Osteoblast (primary cell): ENCODE measurements at regions not wholly inside any gene's neighbourhood (a gene's known extent, or its start where the extent isn't known, plus 50 kb on each side); places are given as distances from the start of the nearest gene placed in this dataset.
"Not testable (repeated sequence)": the region's sequence is repeated elsewhere in the genome, so short reads cannot be mapped to it uniquely, and the experiment has no call there.

Source experiments
- DNase-seq: peaks from one replicate; pipeline ENCODE4 v3.0.0; 2011; ENCODE audit warnings: low spot score, mixed read lengths; ENCODE audit not compliant: insufficient read length; ENCODE audit errors: missing footprints
- H2AFZ ChIP-seq: 2 replicates; pipeline ENCODE4 v1.6.0; 2011; ENCODE audit warnings: mild to moderate bottlenecking, low read length
- H3K27ac ChIP-seq: 2 replicates; pipeline ENCODE4 v1.5.1; 2011; ENCODE audit warnings: mild to moderate bottlenecking, low read depth, low read length, moderate library complexity
- H3K27me3 ChIP-seq: 2 replicates; pipeline ENCODE4 v1.6.0; 2012; ENCODE audit warnings: mild to moderate bottlenecking, control low read depth, inconsistent platforms, low read length, moderate library complexity; ENCODE audit not compliant: insufficient read depth
- H3K36me3 ChIP-seq: 2 replicates; pipeline ENCODE4 v1.5.1; 2011; ENCODE audit warnings: mild to moderate bottlenecking, low read length, control low read depth, moderate library complexity; ENCODE audit not compliant: insufficient read depth
- H3K4me1 ChIP-seq: 2 replicates; pipeline ENCODE4 v1.5.1; 2011; ENCODE audit warnings: mild to moderate bottlenecking, low read length, control low read depth, moderate library complexity; ENCODE audit not compliant: insufficient read depth
- H3K4me2 ChIP-seq: 2 replicates; pipeline ENCODE4 v1.6.0; 2011; ENCODE audit warnings: mild to moderate bottlenecking, low read length; ENCODE audit not compliant: insufficient read depth
- H3K4me3 ChIP-seq: fragments of 200-600 bp; sonication (generic); 3 replicates; pipeline ENCODE4 v1.5.1; 2012; ENCODE audit warnings: mild to moderate bottlenecking, low read length, inconsistent platforms; ENCODE audit not compliant: insufficient read depth
- H3K79me2 ChIP-seq: 2 replicates; pipeline ENCODE4 v1.6.0; 2012; ENCODE audit warnings: mild to moderate bottlenecking, low read length, control low read depth, inconsistent platforms; ENCODE audit not compliant: insufficient read depth
- H3K9me3 ChIP-seq: 2 replicates; pipeline ENCODE4 v1.5.1; 2011; ENCODE audit warnings: low read depth, low read length, control low read depth
- H4K20me1 ChIP-seq: 2 replicates; pipeline ENCODE4 v1.6.0; 2012; ENCODE audit warnings: mild to moderate bottlenecking, low read length, control low read depth; ENCODE audit not compliant: insufficient read depth
- TF ChIP-seq, protein P1 (sequence below): IDR thresholded peaks from 2 replicates; pipeline ENCODE4 v1.5.1; 2011; ENCODE audit warnings: mild to moderate bottlenecking, low read depth, low read length, moderate library complexity; ENCODE audit errors: extremely low read depth

GRCh38 chr10:109055243-109055642, 868.1 kb downstream of the XPNPEP1 start:
- no peaks in the 10 kb centered on the region for H3K79me2 ChIP-seq
- H4K20me1 ChIP-seq: no peaks in the 10 kb centered on the region
- no peak overlapping the region for H2AFZ ChIP-seq
- H3K9me3 ChIP-seq: no peaks in the 10 kb centered on the region
- no peaks in the 10 kb centered on the region for H3K27me3 ChIP-seq
- H3K4me3 ChIP-seq: no peak overlapping the region
- TF ChIP-seq, protein P1, sequence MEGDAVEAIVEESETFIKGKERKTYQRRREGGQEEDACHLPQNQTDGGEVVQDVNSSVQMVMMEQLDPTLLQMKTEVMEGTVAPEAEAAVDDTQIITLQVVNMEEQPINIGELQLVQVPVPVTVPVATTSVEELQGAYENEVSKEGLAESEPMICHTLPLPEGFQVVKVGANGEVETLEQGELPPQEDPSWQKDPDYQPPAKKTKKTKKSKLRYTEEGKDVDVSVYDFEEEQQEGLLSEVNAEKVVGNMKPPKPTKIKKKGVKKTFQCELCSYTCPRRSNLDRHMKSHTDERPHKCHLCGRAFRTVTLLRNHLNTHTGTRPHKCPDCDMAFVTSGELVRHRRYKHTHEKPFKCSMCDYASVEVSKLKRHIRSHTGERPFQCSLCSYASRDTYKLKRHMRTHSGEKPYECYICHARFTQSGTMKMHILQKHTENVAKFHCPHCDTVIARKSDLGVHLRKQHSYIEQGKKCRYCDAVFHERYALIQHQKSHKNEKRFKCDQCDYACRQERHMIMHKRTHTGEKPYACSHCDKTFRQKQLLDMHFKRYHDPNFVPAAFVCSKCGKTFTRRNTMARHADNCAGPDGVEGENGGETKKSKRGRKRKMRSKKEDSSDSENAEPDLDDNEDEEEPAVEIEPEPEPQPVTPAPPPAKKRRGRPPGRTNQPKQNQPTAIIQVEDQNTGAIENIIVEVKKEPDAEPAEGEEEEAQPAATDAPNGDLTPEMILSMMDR: no peak
- no peak overlapping the region for H3K27ac ChIP-seq
- H3K4me1 ChIP-seq: no peaks in the 10 kb centered on the region
- no peak overlapping the region for H3K4me2 ChIP-seq
- DNase-seq: no peak
- no peaks in the 10 kb centered on the region for H3K36me3 ChIP-seq

- H3K79me2 ChIP-seq: no peaks in the 10 kb centered on the region
- H3K9me3 ChIP-seq: no peaks in the 10 kb centered on the region
- TF ChIP-seq, protein P1: no peak
- H3K4me1 ChIP-seq: no peaks in the 10 kb centered on the region
- H2AFZ ChIP-seq: no peak overlapping the region
- H3K4me2 ChIP-seq: no peak overlapping the region
- no peak overlapping the region for H3K4me3 ChIP-seq
- DNase-seq: no peak
- H3K36me3 ChIP-seq: no peaks in the 10 kb centered on the region
- H3K27me3 ChIP-seq: no peaks in the 10 kb centered on the region
- no peak overlapping the region for H3K27ac ChIP-seq
- no peaks in the 10 kb centered on the region for H4K20me1 ChIP-seq
Observed at GRCh38 chr10:109047856-109048255, 875.5 kb downstream of the XPNPEP1 start.

- not testable (repeated sequence) for H3K9me3 ChIP-seq, H3K4me3 ChIP-seq, H3K27ac ChIP-seq
Observed at GRCh38 chr10:109046427-109046826, 876.9 kb downstream of the XPNPEP1 start.

DNA sequence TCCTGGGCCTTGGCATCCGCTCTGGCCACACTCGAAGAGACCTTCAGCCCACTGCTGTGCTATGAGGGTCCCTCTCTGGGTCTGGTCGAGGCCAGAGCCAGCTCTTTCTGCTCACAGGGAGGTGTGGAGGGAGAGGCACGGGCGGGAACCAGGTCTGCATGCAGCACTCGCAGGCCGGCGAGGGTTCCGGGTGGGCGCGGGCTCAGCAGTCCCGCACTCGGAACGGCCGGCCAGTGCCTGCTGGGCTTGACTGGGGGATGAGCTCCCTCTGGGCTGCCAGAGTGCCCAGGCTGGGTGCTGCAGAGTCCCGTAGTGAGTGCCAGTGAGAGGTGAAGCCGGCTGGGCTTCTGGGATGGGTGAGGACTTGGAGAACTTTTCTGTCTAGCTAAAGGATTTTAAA, 882.7 kb downstream of the XPNPEP1 start:
- no peaks in the 10 kb centered on the region for H4K20me1 ChIP-seq
- DNase-seq: no peak
- no peak overlapping the region for H3K4me2 ChIP-seq
- H3K4me3 ChIP-seq: no peak overlapping the region
- H2AFZ ChIP-seq: no peak overlapping the region
- no peaks in the 10 kb centered on the region for H3K9me3 ChIP-seq
- H3K27ac ChIP-seq: no peak overlapping the region
- no peaks in the 10 kb centered on the region for H3K27me3 ChIP-seq
- no peaks in the 10 kb centered on the region for H3K4me1 ChIP-seq
- no peaks in the 10 kb centered on the region for H3K36me3 ChIP-seq
- H3K79me2 ChIP-seq: no peaks in the 10 kb centered on the region
- TF ChIP-seq, protein P1: no peak

More at GRCh38 chr10:109046427-109046826, 876.9 kb downstream of the XPNPEP1 start:
- not testable (repeated sequence) for H4K20me1 ChIP-seq, H3K4me2 ChIP-seq, H2AFZ ChIP-seq, DNase-seq, H3K79me2 ChIP-seq, H3K36me3 ChIP-seq, H3K27me3 ChIP-seq, H3K4me1 ChIP-seq

GRCh38 chr10:109037978-109038377, 885.3 kb downstream of the XPNPEP1 start:
- TF ChIP-seq, protein P1: no peak
- H3K4me1 ChIP-seq: no peaks in the 10 kb centered on the region
- no peak overlapping the region for H3K4me3 ChIP-seq
- H3K27ac ChIP-seq: no peak overlapping the region
- no peak overlapping the region for H3K4me2 ChIP-seq
- DNase-seq: no peak
- no peaks in the 10 kb centered on the region for H3K36me3 ChIP-seq
- no peaks in the 10 kb centered on the region for H4K20me1 ChIP-seq
- no peaks in the 10 kb centered on the region for H3K79me2 ChIP-seq
- no peaks in the 10 kb centered on the region for H3K9me3 ChIP-seq
- no peaks in the 10 kb centered on the region for H3K27me3 ChIP-seq
- no peak overlapping the region for H2AFZ ChIP-seq
